Esophagus (tissue), 2 donors: ENCODE measurements at regions not wholly inside any gene's neighbourhood (a gene's known extent, or its start where the extent isn't known, plus 50 kb on each side); places are given as distances from the start of the nearest gene placed in this dataset.

ENCODE experiments used
- H3K27ac ChIP-seq, 2 donors: one replicate each; pipeline ENCODE4 v1.5.1; 2013; ENCODE audit warnings: low read depth in 2 of 2, mild to moderate bottlenecking in 2 of 2, inconsistent platforms in 1 of 2, low read length in 1 of 2, moderate library complexity in 1 of 2
- H3K27me3 ChIP-seq, 2 donors: one replicate each; pipeline ENCODE4 v1.6.1; 2013; ENCODE audit warnings: low read length in 2 of 2, control low read depth in 1 of 2, mild to moderate bottlenecking in 1 of 2; ENCODE audit not compliant: insufficient read depth in 2 of 2, control insufficient read depth in 1 of 2
- H3K36me3 ChIP-seq, 2 donors: one replicate each; pipeline ENCODE4 v1.6.1; 2013; ENCODE audit warnings: low read length in 1 of 2; ENCODE audit not compliant: control insufficient read depth in 2 of 2, insufficient read depth in 2 of 2
- H3K4me1 ChIP-seq, 2 donors: one replicate each; pipeline ENCODE4 v1.6.1; 2013; ENCODE audit warnings: low read length in 1 of 2; ENCODE audit not compliant: control insufficient read depth in 2 of 2, insufficient read depth in 2 of 2
- H3K4me3 ChIP-seq, 2 donors: one replicate each; pipeline ENCODE4 v1.5.1; 2013; ENCODE audit warnings: low read length in 2 of 2, mild to moderate bottlenecking in 2 of 2, low read depth in 1 of 2, moderate library complexity in 1 of 2
- H3K9me3 ChIP-seq, 2 donors: one replicate each; pipeline ENCODE4 v1.6.1; 2013; ENCODE audit warnings: mild to moderate bottlenecking in 2 of 2, low read depth in 1 of 2, low read length in 1 of 2, moderate library complexity in 1 of 2; ENCODE audit not compliant: control insufficient read depth in 2 of 2, insufficient read depth in 1 of 2
- WGBS, 2 donors: extraction: QIAGEN DNeasy Blood & Tissue Kit; methylation state at CpG; one replicate each; pipeline ENCODE4 v1.1.7; 2013; 5-methylcytosine and 5-hydroxymethylcytosine counted together
- donor health status: healthy with polysubstance abuse.
- donor health status: Bipolar disorder and iron deficiency.

GRCh38 chr17:55654821-55655220 is 67.8 kb downstream of the TMEM100 start:
- Histone ChIP-seq H3K27me3 (no peaks in the 10 kb centered on the region), H3K4me3 (no peak overlapping the region), H3K36me3 (no peaks in the 10 kb centered on the region), H3K4me1 (peaks cover 0 to 2% of the 10 kb centered on the region in 2 donors), H3K27ac (no peak overlapping the region), H3K9me3 (no peaks in the 10 kb centered on the region)
- WGBS, 2 donors: 57 to 70% methylated on average over 5 of the region's 5 CpGs

GRCh38 chr17:55654022-55654421 is 68.6 kb downstream of the TMEM100 start:
- 57 to 68% methylated on average over 2 of the region's 2 CpGs for WGBS, 2 donors
- Histone ChIP-seq H3K27ac (no peak overlapping the region), H3K4me3 (no peak overlapping the region), H3K4me1 (peaks cover 0 to 2% of the 10 kb centered on the region in 2 donors), H3K27me3 (no peaks in the 10 kb centered on the region), H3K9me3 (no peaks in the 10 kb centered on the region), H3K36me3 (no peaks in the 10 kb centered on the region)

GRCh38 chr17:55652825-55653224 is 69.8 kb downstream of the TMEM100 start:
- 60 to 76% methylated on average over 2 of the region's 2 CpGs for WGBS, 2 donors
- Histone ChIP-seq H3K36me3 (no peaks in the 10 kb centered on the region), H3K4me3 (no peak overlapping the region), H3K4me1 (peaks cover 0 to 2% of the 10 kb centered on the region in 2 donors), H3K27ac (no peak overlapping the region), H3K9me3 (no peaks in the 10 kb centered on the region), H3K27me3 (no peaks in the 10 kb centered on the region)

GRCh38 chr17:55652114-55652823 is 70.4 kb downstream of the TMEM100 start:
- H3K9me3 ChIP-seq: no peaks in the 10 kb centered on the region
- H3K27ac ChIP-seq: no peak overlapping the region
- no peak overlapping the region for H3K4me3 ChIP-seq
- WGBS, 2 donors: 59 to 83% methylated on average over 2 of the region's 2 CpGs
- peaks cover 0 to 2% of the 10 kb centered on the region in 2 donors for H3K4me1 ChIP-seq
- no peaks in the 10 kb centered on the region for H3K36me3 ChIP-seq
- H3K27me3 ChIP-seq: no peaks in the 10 kb centered on the region

GRCh38 chr17:55649957-55650597 is 72.6 kb downstream of the TMEM100 start:
- Histone ChIP-seq H3K27me3 (no peaks in the 10 kb centered on the region), H3K4me1 (peaks cover 0 to 2% of the 10 kb centered on the region in 2 donors), H3K4me3 (no peak overlapping the region), H3K27ac (no peak overlapping the region), H3K36me3 (no peaks in the 10 kb centered on the region), H3K9me3 (no peaks in the 10 kb centered on the region)
- 76 to 86% methylated on average over 3 of the region's 3 CpGs for WGBS, 2 donors

- H3K4me1 ChIP-seq: peaks cover 0 to under 1% of the 10 kb centered on the region in 2 donors
- no peaks in the 10 kb centered on the region for H3K9me3 ChIP-seq
- no peak overlapping the region for H3K4me3 ChIP-seq
- 43 to 50% methylated on average over 2 of the region's 2 CpGs for WGBS, 2 donors
- no peaks in the 10 kb centered on the region for H3K36me3 ChIP-seq
- H3K27me3 ChIP-seq: no peaks in the 10 kb centered on the region
- H3K27ac ChIP-seq: no peak overlapping the region
These were observed 74.6 kb downstream of the TMEM100 start for GRCh38 chr17:55648086-55648485.

GRCh38 chr17:55645361-55645760 is 77.3 kb downstream of the TMEM100 start:
- H3K9me3 ChIP-seq: no peaks in the 10 kb centered on the region
- WGBS, 2 donors: 80 to 91% methylated on average over 2 of the region's 2 CpGs
- H3K36me3 ChIP-seq: no peaks in the 10 kb centered on the region
- H3K4me1 ChIP-seq: no peaks in the 10 kb centered on the region
- H3K27ac ChIP-seq: no peak overlapping the region
- H3K4me3 ChIP-seq: no peak overlapping the region
- H3K27me3 ChIP-seq: no peaks in the 10 kb centered on the region

GRCh38 chr17:55644346-55644745 is 78.3 kb downstream of the TMEM100 start:
- H3K4me3 ChIP-seq: no peak overlapping the region
- no peaks in the 10 kb centered on the region for H3K9me3 ChIP-seq
- H3K4me1 ChIP-seq: no peaks in the 10 kb centered on the region
- 81 to 82% methylated on average over 5 of the region's 5 CpGs for WGBS, 2 donors
- H3K36me3 ChIP-seq: no peaks in the 10 kb centered on the region
- no peak overlapping the region for H3K27ac ChIP-seq
- no peaks in the 10 kb centered on the region for H3K27me3 ChIP-seq

- H3K4me3 ChIP-seq: no peak overlapping the region
- no peaks in the 10 kb centered on the region for H3K9me3 ChIP-seq
- WGBS, 2 donors: 42 to 47% methylated on average over 1 of the region's 1 CpG
- H3K4me1 ChIP-seq: no peaks in the 10 kb centered on the region
- H3K27ac ChIP-seq: no peak overlapping the region
- no peaks in the 10 kb centered on the region for H3K27me3 ChIP-seq
- H3K36me3 ChIP-seq: no peaks in the 10 kb centered on the region
These were observed 79.9 kb downstream of the TMEM100 start for GRCh38 chr17:55642741-55643140.

- Histone ChIP-seq H3K27me3 (no peaks in the 10 kb centered on the region), H3K36me3 (no peaks in the 10 kb centered on the region), H3K27ac (no peak overlapping the region), H3K4me1 (no peaks in the 10 kb centered on the region), H3K4me3 (no peak overlapping the region), H3K9me3 (no peaks in the 10 kb centered on the region)
- WGBS, 2 donors: 39 to 48% methylated on average over 3 of the region's 3 CpGs
These were observed 81.0 kb downstream of the TMEM100 start for GRCh38 chr17:55641676-55642081.
